ENCODE measurements at regions not wholly inside any gene's neighbourhood (a gene's known extent, or its start where the extent isn't known, plus 50 kb on each side); places are given as distances from the start of the nearest gene placed in this dataset.

GRCh38 chrY:8994001-8994400, 343.3 kb upstream of the TSPY4 start:
- H3K4me3 ChIP-seq: no peak overlapping the region
- intact Hi-C loops (cut with DNase I): no loop called here
- DNase-seq (ENCODE audit: extremely low spot score): no peak
- H3K27me3 ChIP-seq: no peaks in the 10 kb centered on the region
- H3K36me3 ChIP-seq: no peaks in the 10 kb centered on the region
- no CpG with 5 or more reads among the region's 2 CpGs for WGBS
- TF ChIP-seq POLR2AphosphoS5 (IDR thresholded peaks at IDR 0.05): no peak
- TF ChIP-seq CTCF (IDR thresholded peaks at IDR 0.05): no peak
- TF ChIP-seq POLR2A (IDR thresholded peaks at IDR 0.05; ENCODE audit: low read depth): no peak
- no peak for TF ChIP-seq EP300 (IDR thresholded peaks at IDR 0.05)
- peaks cover 0 to 16% (median 5%) of the 10 kb centered on the region in 4 donors for H3K4me1 ChIP-seq
- H3K27ac ChIP-seq (replicated peaks in 1 of 4): peak overlapping the region in 1 of 4 donors; percentile 25
- H3K9me3 ChIP-seq: no peaks in the 10 kb centered on the region

DNA sequence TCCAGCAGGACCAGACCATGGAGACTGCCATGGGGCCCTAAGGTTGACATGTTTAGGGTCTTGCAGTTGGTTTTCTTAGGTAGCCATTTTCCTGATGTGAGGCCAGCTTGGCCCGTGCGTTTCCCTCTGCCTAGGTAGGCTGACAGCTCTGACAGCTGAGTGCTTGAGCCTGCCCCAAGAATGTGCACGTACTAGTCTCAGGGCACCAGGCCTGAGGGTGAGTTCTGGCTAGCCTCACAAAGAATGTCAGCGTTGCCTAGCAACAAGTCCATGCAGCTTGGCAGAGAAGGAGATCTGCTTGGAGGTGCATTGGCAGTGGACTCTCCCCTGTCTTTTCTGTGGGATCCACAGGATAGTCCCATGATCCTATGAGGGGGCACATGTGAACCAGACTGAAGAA, 336.0 kb upstream of the TSPY4 start:
- no peak for TF ChIP-seq EP300 (IDR thresholded peaks at IDR 0.05)
- TF ChIP-seq POLR2A (IDR thresholded peaks at IDR 0.05; ENCODE audit: low read depth): no peak
- TF ChIP-seq POLR2AphosphoS5 (IDR thresholded peaks at IDR 0.05): no peak
- TF ChIP-seq CTCF (IDR thresholded peaks at IDR 0.05): no peak
- Histone ChIP-seq H3K4me1 (peaks cover 0 to 17% (median 0%) of the 10 kb centered on the region in 4 donors), H3K9me3 (no peaks in the 10 kb centered on the region), H3K27me3 (no peaks in the 10 kb centered on the region), H3K36me3 (no peaks in the 10 kb centered on the region), H3K27ac (replicated peaks in 1 of 4) (no peak overlapping the region), H3K4me3 (no peak overlapping the region)
- DNase-seq (ENCODE audit: extremely low spot score): no peak
- WGBS: no CpG with 5 or more reads among the region's 4 CpGs
- intact Hi-C loops (cut with DNase I): no loop called here

- H3K4me1 ChIP-seq: peaks cover 0 to 17% (median 0%) of the 10 kb centered on the region in 4 donors
- H3K27ac ChIP-seq (replicated peaks in 1 of 4): no peak overlapping the region
- no peaks in the 10 kb centered on the region for H3K9me3 ChIP-seq
- no peak overlapping the region for H3K4me3 ChIP-seq
- intact Hi-C loops (cut with DNase I): no loop called here
- H3K27me3 ChIP-seq: no peaks in the 10 kb centered on the region
- H3K36me3 ChIP-seq: no peaks in the 10 kb centered on the region
- TF ChIP-seq POLR2AphosphoS5 (IDR thresholded peaks at IDR 0.05): no peak
- TF ChIP-seq CTCF (IDR thresholded peaks at IDR 0.05): no peak
- TF ChIP-seq EP300 (IDR thresholded peaks at IDR 0.05): no peak
- no peak for TF ChIP-seq POLR2A (IDR thresholded peaks at IDR 0.05; ENCODE audit: low read depth)
- no CpG with 5 or more reads among the region's 2 CpGs for WGBS
- no peak for DNase-seq (ENCODE audit: extremely low spot score)
Observed at GRCh38 chrY:9003739-9004138, 333.5 kb upstream of the TSPY4 start.

- no peak for TF ChIP-seq CTCF (IDR thresholded peaks at IDR 0.05)
- TF ChIP-seq POLR2A (IDR thresholded peaks at IDR 0.05; ENCODE audit: low read depth): no peak
- TF ChIP-seq POLR2AphosphoS5 (IDR thresholded peaks at IDR 0.05): no peak
- no peak for TF ChIP-seq EP300 (IDR thresholded peaks at IDR 0.05)
- intact Hi-C loops (cut with DNase I): no loop called here
- DNase-seq (ENCODE audit: extremely low spot score): no peak
- Histone ChIP-seq H3K36me3 (no peaks in the 10 kb centered on the region), H3K4me3 (no peak overlapping the region), H3K27ac (replicated peaks in 1 of 4) (no peak overlapping the region), H3K9me3 (no peaks in the 10 kb centered on the region), H3K4me1 (no peaks in the 10 kb centered on the region), H3K27me3 (no peaks in the 10 kb centered on the region)
- whole genome bisulfite sequencing: no CpG with 5 or more reads among the region's 3 CpGs
Observed at GRCh38 chrY:9008648-9009047, 328.6 kb upstream of the TSPY4 start.

DNA sequence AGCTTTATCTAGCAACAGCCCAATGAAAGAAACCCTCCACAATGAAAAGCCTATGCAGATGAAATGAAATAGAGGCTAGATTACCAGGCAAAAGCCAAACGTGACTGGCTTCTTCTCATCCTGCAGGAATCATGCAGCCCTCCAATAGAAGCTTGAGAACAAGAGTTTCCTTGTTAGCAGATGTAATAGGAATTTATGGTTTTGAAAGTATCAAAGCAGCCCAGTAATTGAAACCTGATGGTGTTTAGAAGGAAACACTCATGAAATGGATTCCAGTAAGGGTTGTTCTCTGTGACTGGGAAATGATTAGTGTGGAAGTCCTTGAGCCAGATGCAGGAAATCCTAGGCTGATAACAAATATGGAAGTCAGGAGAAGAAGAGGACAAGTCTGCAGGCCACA, 320.3 kb upstream of the TSPY4 start:
- intact Hi-C loops (cut with DNase I): no loop called here
- H3K9me3 ChIP-seq: no peaks in the 10 kb centered on the region
- TF ChIP-seq EP300 (IDR thresholded peaks at IDR 0.05) (no peak), CTCF (IDR thresholded peaks at IDR 0.05) (no peak), POLR2AphosphoS5 (IDR thresholded peaks at IDR 0.05) (no peak), POLR2A (IDR thresholded peaks at IDR 0.05; ENCODE audit: low read depth) (no peak)
- no peaks in the 10 kb centered on the region for H3K36me3 ChIP-seq
- no CpG with 5 or more reads among the region's 1 CpG for WGBS
- no peak overlapping the region for H3K4me3 ChIP-seq
- no peaks in the 10 kb centered on the region for H3K4me1 ChIP-seq
- H3K27ac ChIP-seq (replicated peaks in 1 of 4): no peak overlapping the region
- no peak for DNase-seq (ENCODE audit: extremely low spot score)
- no peaks in the 10 kb centered on the region for H3K27me3 ChIP-seq
